ENCODE measurements at regions not wholly inside any gene's neighbourhood (a gene's known extent, or its start where the extent isn't known, plus 50 kb on each side); places are given as distances from the start of the nearest gene placed in this dataset.

- TF ChIP-seq CTCF (IDR thresholded peaks at IDR 0.05; ENCODE audit: poor library complexity, severe bottlenecking), result no peak
- no peak for TF ChIP-seq REST (IDR thresholded peaks at IDR 0.05; ENCODE audit: borderline replicate concordance)
- TF ChIP-seq POLR2AphosphoS5 (IDR thresholded peaks at IDR 0.05), result no peak
- no peak for TF ChIP-seq MXI1 (conservative IDR thresholded peaks at IDR 0.05; ENCODE audit: poor library complexity, severe bottlenecking)
- TF ChIP-seq TAF1 (IDR thresholded peaks at IDR 0.05; ENCODE audit: low read depth), result no peak
These were observed 87.1 kb upstream of the MAPK10 start for GRCh38 chr4:86446996-86447395.

Measured in neural cell (in vitro differentiated cells).